ENCODE measurements at regions not wholly inside any gene's neighbourhood (a gene's known extent, or its start where the extent isn't known, plus 50 kb on each side); places are given as distances from the start of the nearest gene placed in this dataset.

- Histone ChIP-seq H3K9ac (peak overlapping the region; percentile 54; the same call in 1 of the 2 replicates), H2AFZ (ENCODE audit: low read depth) (peak overlapping the region; percentile 70; the same call in 1 of the 2 replicates), H3K27ac (ENCODE audit: low read depth in 2 of 2, low read length in 1 of 2) (peak overlapping the region; percentile 39 to 60; a peak in 3 of 4 replicates), H3K27me3 (ENCODE audit: insufficient read depth) (no peaks in the 10 kb centered on the region), H3F3A (replicated peaks; ENCODE audit: insufficient read depth) (no peaks in the 10 kb centered on the region), H4K20me1 (ENCODE audit: insufficient read depth) (no peaks in the 10 kb centered on the region), H3K79me2 (ENCODE audit: insufficient read depth) (no peaks in the 10 kb centered on the region), H3K4me3 (ENCODE audit: low read depth in 2 of 2, low read length in 1 of 2) (peak overlapping the region; percentile 56 to 65), H3K9me3 (no peaks in the 10 kb centered on the region), H3K4me2 (peak overlapping the region; percentile 75), H3K36me3 (replicated peaks in 1 of 2; ENCODE audit: control insufficient read depth in 1 of 2, insufficient read depth in 2 of 2, low read length in 1 of 2) (no peaks in the 10 kb centered on the region), H3K4me1 (ENCODE audit: control insufficient read depth in 1 of 2, insufficient read depth in 2 of 2, low read depth in 1 of 2, low read length in 1 of 2) (peaks cover 5 to 19% of the 10 kb centered on the region in 2 experiments; a peak in 3 of 4 replicates), H3K9me2 (no peaks in the 10 kb centered on the region)
- WGBS (ENCODE audit: low lambda C conversion rate): 11% methylated on average over 20 of the region's 20 CpGs
- ChIA-PET POLR2A (no interaction called here), CTCF (interaction anchor here (1.0 to 3.1 kb wide), 5 partner anchors 8 to 105 kb away, joined by 3 to 10 read pairs (median 4); no protein-coding TSS in a partner anchor)
- no peak for TF ChIP-seq ZBTB33 (IDR thresholded peaks at IDR 0.05; ENCODE audit: borderline replicate concordance, low read depth)
- no peak for TF ChIP-seq TEAD4 (IDR thresholded peaks at IDR 0.05; ENCODE audit: borderline replicate concordance, insufficient read depth)
- no peak for TF ChIP-seq REST (IDR thresholded peaks at IDR 0.05; ENCODE audit: low read depth, low read length)
- TF ChIP-seq GATA2 (CRISPR knock-in tag; IDR thresholded peaks at IDR 0.05): no peak
- TF ChIP-seq JUND (IDR thresholded peaks at IDR 0.05): no peak
- no peak for TF ChIP-seq TCF12 (IDR thresholded peaks at IDR 0.05)
- TF ChIP-seq EZH2phosphoT487 (IDR thresholded peaks at IDR 0.05; ENCODE audit: borderline replicate concordance, low read depth): no peak
- TF ChIP-seq MXI1 (IDR thresholded peaks at IDR 0.05; ENCODE audit: low read depth, low read length): no peak
- TF ChIP-seq CHD2 (IDR thresholded peaks at IDR 0.05; ENCODE audit: low read length, partially characterized antibody): no peak
- no peak for TF ChIP-seq CTCF (IDR thresholded peaks at IDR 0.05)
- TF ChIP-seq ELF1 (IDR thresholded peaks at IDR 0.05): no peak
- no peak for TF ChIP-seq NFIC (IDR thresholded peaks at IDR 0.05; ENCODE audit: borderline replicate concordance)
- TF ChIP-seq RAD21 (IDR thresholded peaks at IDR 0.05; ENCODE audit: low read length): no peak
- DNase-seq: peak; percentile 69
Observed at GRCh38 chr10:75294518-75294865, 58.7 kb upstream of the COMTD1 start.

All from SK-N-SH (cell line).